ENCODE measurements at regions not wholly inside any gene's neighbourhood (a gene's known extent, or its start where the extent isn't known, plus 50 kb on each side); places are given as distances from the start of the nearest gene placed in this dataset.
"Not testable (repeated sequence)": the region's sequence is repeated elsewhere in the genome, so short reads cannot be mapped to it uniquely, and the experiment has no call there.

DNA sequence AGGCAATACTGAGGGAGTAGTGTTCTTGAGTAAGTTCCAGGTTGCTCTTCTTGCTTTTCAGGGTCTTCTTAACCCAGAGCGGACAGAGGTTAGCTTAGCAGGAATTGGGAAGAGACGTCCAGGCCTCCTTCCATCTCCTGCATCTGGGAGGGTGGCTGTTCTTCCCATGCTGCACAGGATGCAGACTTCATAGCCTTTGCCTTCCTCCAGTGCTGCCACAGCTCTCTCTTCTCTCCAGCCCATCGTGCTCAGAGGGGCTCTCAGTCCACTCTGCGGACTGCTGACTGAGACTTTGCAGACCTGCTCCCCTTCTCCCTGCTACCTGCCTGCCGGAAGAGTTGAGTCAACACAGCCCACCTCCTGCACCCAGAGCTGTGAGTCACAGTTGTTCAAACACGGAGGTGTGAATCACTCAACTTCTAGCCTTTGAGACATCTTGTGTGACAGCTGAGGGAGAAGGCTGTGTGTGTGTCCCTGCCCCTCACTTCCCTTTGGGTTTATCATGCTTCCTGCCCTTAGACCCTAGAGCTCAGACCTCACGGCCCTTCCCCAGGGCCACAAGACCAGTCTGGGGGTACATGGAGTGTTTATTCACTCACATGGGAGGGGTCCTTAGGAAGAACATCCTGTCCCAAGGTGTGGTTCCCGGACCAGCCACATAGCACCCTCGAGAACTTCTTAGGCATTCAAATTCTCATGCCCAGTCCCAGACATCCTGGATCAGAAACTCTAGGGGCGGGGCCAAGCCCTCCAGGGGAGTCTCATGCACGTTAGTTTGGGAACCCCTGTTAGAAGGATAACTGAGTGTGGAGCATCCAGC lies 158.3 kb upstream of the CACNA1E start:
- no peaks in the 10 kb centered on the region for H4K20me1 ChIP-seq (ENCODE audit: control insufficient read depth, extremely low read depth, insufficient read depth, low read length)
- H2AFZ ChIP-seq (ENCODE audit: control insufficient read depth, low read length): no peak overlapping the region
- peaks cover 8% of the 10 kb centered on the region for H3K4me1 ChIP-seq (ENCODE audit: control insufficient read depth, extremely low read depth, insufficient read depth, low read length)
- dilution Hi-C loops (cut with MboI; ENCODE audit: extremely low pct_ligation_motif_present, low sequenced_read_pairs): loop anchor here (25.0 kb wide), 1 partner anchor 87 kb away; no protein-coding TSS in a partner anchor
- peak; percentile 71 for FAIRE-seq
- peaks cover 12% of the 10 kb centered on the region for H3K27me3 ChIP-seq (ENCODE audit: control insufficient read depth, extremely low read depth, insufficient read depth, low read length)
- H3K79me2 ChIP-seq (ENCODE audit: control insufficient read depth, insufficient read depth, low read length): no peaks in the 10 kb centered on the region
- no peak for TF ChIP-seq EZH2 (IDR thresholded peaks at IDR 0.05; ENCODE audit: low read length)
- TF ChIP-seq, protein P1, sequence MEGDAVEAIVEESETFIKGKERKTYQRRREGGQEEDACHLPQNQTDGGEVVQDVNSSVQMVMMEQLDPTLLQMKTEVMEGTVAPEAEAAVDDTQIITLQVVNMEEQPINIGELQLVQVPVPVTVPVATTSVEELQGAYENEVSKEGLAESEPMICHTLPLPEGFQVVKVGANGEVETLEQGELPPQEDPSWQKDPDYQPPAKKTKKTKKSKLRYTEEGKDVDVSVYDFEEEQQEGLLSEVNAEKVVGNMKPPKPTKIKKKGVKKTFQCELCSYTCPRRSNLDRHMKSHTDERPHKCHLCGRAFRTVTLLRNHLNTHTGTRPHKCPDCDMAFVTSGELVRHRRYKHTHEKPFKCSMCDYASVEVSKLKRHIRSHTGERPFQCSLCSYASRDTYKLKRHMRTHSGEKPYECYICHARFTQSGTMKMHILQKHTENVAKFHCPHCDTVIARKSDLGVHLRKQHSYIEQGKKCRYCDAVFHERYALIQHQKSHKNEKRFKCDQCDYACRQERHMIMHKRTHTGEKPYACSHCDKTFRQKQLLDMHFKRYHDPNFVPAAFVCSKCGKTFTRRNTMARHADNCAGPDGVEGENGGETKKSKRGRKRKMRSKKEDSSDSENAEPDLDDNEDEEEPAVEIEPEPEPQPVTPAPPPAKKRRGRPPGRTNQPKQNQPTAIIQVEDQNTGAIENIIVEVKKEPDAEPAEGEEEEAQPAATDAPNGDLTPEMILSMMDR (optimal IDR thresholded peaks at IDR 0.05 in 1 of 3, IDR thresholded peaks at IDR 0.05 in 1 of 3, conservative IDR thresholded peaks at IDR 0.05 in 1 of 3; ENCODE audit: extremely low read depth in 1 of 3, insufficient read depth in 2 of 3, low read length in 3 of 3): no peak
- H3K9ac ChIP-seq (ENCODE audit: control insufficient read depth, extremely low read depth, insufficient read depth, low read length): no peak overlapping the region
- H3K4me2 ChIP-seq (ENCODE audit: control insufficient read depth, extremely low read depth, insufficient read depth, low read depth, low read length): no peak overlapping the region
- no peak overlapping the region for H3K4me3 ChIP-seq (ENCODE audit: control insufficient read depth in 2 of 3, extremely low read depth in 1 of 3, insufficient read depth in 2 of 3, low read depth in 1 of 3, low read length in 3 of 3)
- no peaks in the 10 kb centered on the region for H3K36me3 ChIP-seq (ENCODE audit: control insufficient read depth in 2 of 2, extremely low read depth in 1 of 2, insufficient read depth in 2 of 2, low read length in 2 of 2)
- H3K9me1 ChIP-seq (ENCODE audit: control insufficient read depth, extremely low read depth, insufficient read depth, low read length): no peaks in the 10 kb centered on the region
- peak; percentile 17 for DNase-seq (ENCODE audit: low read depth, low spot score)
- H3K27ac ChIP-seq (ENCODE audit: control insufficient read depth, insufficient read depth, low read length): no peak overlapping the region
- no peaks in the 10 kb centered on the region for H3K9me3 ChIP-seq (ENCODE audit: control insufficient read depth, low read depth, low read length)

DNA sequence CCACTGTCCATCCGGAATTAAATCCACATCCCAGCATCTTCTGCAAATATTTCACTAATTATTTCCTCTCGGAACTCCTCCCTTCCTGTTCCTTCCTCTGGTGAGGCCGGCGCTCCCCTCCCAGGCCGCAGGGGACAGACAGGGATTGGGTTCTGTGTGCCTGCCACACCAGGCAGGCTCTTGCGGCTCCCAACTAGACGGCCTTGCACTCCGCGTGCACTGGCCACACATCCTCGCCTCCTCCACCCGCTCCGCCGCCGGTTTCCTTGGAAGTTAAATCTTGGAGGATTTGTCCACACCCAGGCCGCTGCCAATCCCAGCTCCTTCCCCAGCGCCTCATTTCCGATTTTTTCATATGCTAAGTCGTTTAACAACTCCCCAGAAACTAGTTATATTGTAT lies 157.6 kb upstream of the CACNA1E start:
- H3K4me2 ChIP-seq (ENCODE audit: control insufficient read depth, extremely low read depth, insufficient read depth, low read depth, low read length); H2AFZ ChIP-seq (ENCODE audit: control insufficient read depth, low read length); H3K9me1 ChIP-seq (ENCODE audit: control insufficient read depth, extremely low read depth, insufficient read depth, low read length); H3K9me3 ChIP-seq (ENCODE audit: control insufficient read depth, low read depth, low read length); dilution Hi-C loops (cut with MboI; ENCODE audit: extremely low pct_ligation_motif_present, low sequenced_read_pairs); H3K4me3 ChIP-seq (ENCODE audit: control insufficient read depth in 2 of 3, extremely low read depth in 1 of 3, insufficient read depth in 2 of 3, low read depth in 1 of 3, low read length in 3 of 3); H3K27ac ChIP-seq (ENCODE audit: control insufficient read depth, insufficient read depth, low read length); H3K9ac ChIP-seq (ENCODE audit: control insufficient read depth, extremely low read depth, insufficient read depth, low read length); DNase-seq (ENCODE audit: low read depth, low spot score); H4K20me1 ChIP-seq (ENCODE audit: control insufficient read depth, extremely low read depth, insufficient read depth, low read length); H3K4me1 ChIP-seq (ENCODE audit: control insufficient read depth, extremely low read depth, insufficient read depth, low read length); H3K27me3 ChIP-seq (ENCODE audit: control insufficient read depth, extremely low read depth, insufficient read depth, low read length); FAIRE-seq; H3K36me3 ChIP-seq (ENCODE audit: control insufficient read depth in 2 of 2, extremely low read depth in 1 of 2, insufficient read depth in 2 of 2, low read length in 2 of 2); H3K79me2 ChIP-seq (ENCODE audit: control insufficient read depth, insufficient read depth, low read length): not testable (repeated sequence)

- Histone ChIP-seq H3K36me3 (ENCODE audit: control insufficient read depth in 2 of 2, extremely low read depth in 1 of 2, insufficient read depth in 2 of 2, low read length in 2 of 2) (no peaks in the 10 kb centered on the region), H3K79me2 (ENCODE audit: control insufficient read depth, insufficient read depth, low read length) (no peaks in the 10 kb centered on the region), H4K20me1 (ENCODE audit: control insufficient read depth, extremely low read depth, insufficient read depth, low read length) (no peaks in the 10 kb centered on the region), H3K27ac (ENCODE audit: control insufficient read depth, insufficient read depth, low read length) (no peak overlapping the region), H3K4me2 (ENCODE audit: control insufficient read depth, extremely low read depth, insufficient read depth, low read depth, low read length) (no peak overlapping the region), H3K4me3 (ENCODE audit: control insufficient read depth in 2 of 3, extremely low read depth in 1 of 3, insufficient read depth in 2 of 3, low read depth in 1 of 3, low read length in 3 of 3) (no peak overlapping the region), H2AFZ (ENCODE audit: control insufficient read depth, low read length) (no peak overlapping the region), H3K9ac (ENCODE audit: control insufficient read depth, extremely low read depth, insufficient read depth, low read length) (no peak overlapping the region), H3K9me1 (ENCODE audit: control insufficient read depth, extremely low read depth, insufficient read depth, low read length) (no peaks in the 10 kb centered on the region), H3K27me3 (ENCODE audit: control insufficient read depth, extremely low read depth, insufficient read depth, low read length) (no peaks in the 10 kb centered on the region), H3K9me3 (ENCODE audit: control insufficient read depth, low read depth, low read length) (no peaks in the 10 kb centered on the region), H3K4me1 (ENCODE audit: control insufficient read depth, extremely low read depth, insufficient read depth, low read length) (peaks cover 8% of the 10 kb centered on the region)
- dilution Hi-C loops (cut with MboI; ENCODE audit: extremely low pct_ligation_motif_present, low sequenced_read_pairs): no loop called here
- DNase-seq (ENCODE audit: low read depth, low spot score) (no peak), FAIRE-seq (no peak)
- TF ChIP-seq EZH2 (IDR thresholded peaks at IDR 0.05; ENCODE audit: low read length): no peak
- TF ChIP-seq, protein P1 (optimal IDR thresholded peaks at IDR 0.05 in 1 of 3, IDR thresholded peaks at IDR 0.05 in 1 of 3, conservative IDR thresholded peaks at IDR 0.05 in 1 of 3; ENCODE audit: extremely low read depth in 1 of 3, insufficient read depth in 2 of 3, low read length in 3 of 3): no peak
Observed at GRCh38 chr1:181326348-181326747, 157.0 kb upstream of the CACNA1E start.
